ENCODE measurements at regions not wholly inside any gene's neighbourhood (a gene's known extent, or its start where the extent isn't known, plus 50 kb on each side); places are given as distances from the start of the nearest gene placed in this dataset.

GRCh38 chr1:55490547-55490946, 275.4 kb upstream of the USP24 start:
- no peak overlapping the region for H3K27ac ChIP-seq
- no peak for TF ChIP-seq CTCF (conservative IDR thresholded peaks at IDR 0.05; ENCODE audit: low read depth)
- DNase-seq (ENCODE audit: low spot score), result no peak
- ChIA-PET CTCF (interaction anchor here (0.6 kb wide), 3 partner anchors 47 to 1017 kb away, joined by 3 to 5 read pairs (median 4); no protein-coding TSS in a partner anchor), POLR2A (ENCODE audit: low non-redundant PET) (no interaction called here)

GRCh38 chr1:55484173-55484572, 269.0 kb upstream of the USP24 start:
- POLR2A ChIA-PET (ENCODE audit: low non-redundant PET), result no interaction called here
- TF ChIP-seq CTCF (conservative IDR thresholded peaks at IDR 0.05; ENCODE audit: low read depth), result no peak

GRCh38 chr1:55483523-55483922, 268.4 kb upstream of the USP24 start:
- CTCF ChIA-PET, result interaction anchor here (0.9 kb wide), 1 partner anchor 474 kb away, joined by 4 read pairs; no protein-coding TSS in a partner anchor
- TF ChIP-seq CTCF (conservative IDR thresholded peaks at IDR 0.05; ENCODE audit: low read depth), result no peak
- POLR2A ChIA-PET (ENCODE audit: low non-redundant PET), result no interaction called here
- DNase-seq (ENCODE audit: low spot score), result no peak
- H3K27ac ChIP-seq, result no peak overlapping the region

More at GRCh38 chr1:55484173-55484572, 269.0 kb upstream of the USP24 start:
- DNase-seq (ENCODE audit: low spot score), result no peak
- CTCF ChIA-PET, result no interaction called here
- H3K27ac ChIP-seq, result no peak overlapping the region

- CTCF ChIA-PET, result no interaction called here
Measured at GRCh38 chr1:55481634-55482033, 266.5 kb upstream of the USP24 start.

GRCh38 chr1:55480029-55480795, 265.0 kb upstream of the USP24 start:
- CTCF ChIA-PET, result interaction anchor here (0.6 to 0.7 kb wide), 2 partner anchors 223 to 747 kb away, joined by 3 read pairs; no protein-coding TSS in a partner anchor
- no peak for DNase-seq (ENCODE audit: low spot score)
- POLR2A ChIA-PET (ENCODE audit: low non-redundant PET), result no interaction called here
- TF ChIP-seq CTCF (conservative IDR thresholded peaks at IDR 0.05; ENCODE audit: low read depth), result no peak
- H3K27ac ChIP-seq, result no peak overlapping the region

More at GRCh38 chr1:55481634-55482033, 266.5 kb upstream of the USP24 start:
- no peak overlapping the region for H3K27ac ChIP-seq
- no peak for TF ChIP-seq CTCF (conservative IDR thresholded peaks at IDR 0.05; ENCODE audit: low read depth)
- POLR2A ChIA-PET (ENCODE audit: low non-redundant PET), result no interaction called here
- peak; percentile 22 for DNase-seq (ENCODE audit: low spot score)

DNA sequence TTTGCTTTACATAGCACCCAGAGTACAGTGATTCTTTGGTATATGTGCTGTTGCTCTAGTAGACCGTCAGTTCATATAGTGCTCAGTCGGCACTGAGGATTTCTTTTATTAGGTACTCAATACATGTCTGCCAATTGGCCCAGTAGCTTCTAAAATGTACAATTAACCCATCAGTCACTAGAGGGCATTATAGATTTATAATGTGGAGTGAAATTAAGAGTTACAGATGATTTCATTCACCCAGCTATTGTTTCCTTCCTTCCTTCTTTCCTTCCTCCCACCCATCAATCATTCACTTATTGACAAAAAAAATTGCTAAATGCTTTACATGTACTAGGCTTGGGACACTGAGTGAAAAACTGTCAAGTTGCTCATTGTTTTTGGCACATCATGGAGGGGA, 263.6 kb upstream of the USP24 start:
- DNase-seq (ENCODE audit: low spot score), result peak; percentile 36
- no peak for TF ChIP-seq CTCF (conservative IDR thresholded peaks at IDR 0.05; ENCODE audit: low read depth)
- ChIA-PET CTCF (interaction anchor here (0.8 to 1.1 kb wide), 3 partner anchors 414 to 1106 kb away, joined by 3 to 4 read pairs (median 3); no protein-coding TSS in a partner anchor), POLR2A (ENCODE audit: low non-redundant PET) (no interaction called here)
- H3K27ac ChIP-seq, result no peak overlapping the region

All from RWPE1 (cell line).